ENCODE measurements at regions not wholly inside any gene's neighbourhood (a gene's known extent, or its start where the extent isn't known, plus 50 kb on each side); places are given as distances from the start of the nearest gene placed in this dataset.

GRCh38 chr14:87411370-87411769 is 581.6 kb downstream of the GALC start:
- ChIA-PET POLR2A (no interaction called here), SMC1A (ENCODE audit: uncharacterized antibody, unreplicated experiment) (no interaction called here), CTCF (interaction anchor here (1.3 kb wide), 1 partner anchor 94 kb away, joined by 3 read pairs; no protein-coding TSS in a partner anchor), RAD21 (ENCODE audit: unreplicated experiment) (no interaction called here)
- no peak overlapping the region for H3K4me3 ChIP-seq
- H3K27me3 ChIP-seq (replicated peaks in 1 of 2; ENCODE audit: control insufficient read depth in 2 of 2, insufficient read depth in 2 of 2, low read length in 1 of 2) = no peaks in the 10 kb centered on the region
- no peaks in the 10 kb centered on the region for H3K9me3 ChIP-seq (replicated peaks; ENCODE audit: control insufficient read depth, insufficient read depth, low read length)
- no peaks in the 10 kb centered on the region for H4K20me1 ChIP-seq (ENCODE audit: control insufficient read depth, insufficient read depth)
- in situ Hi-C loops (cut with MboI) (no loop called here), intact Hi-C loops (cut with micrococcal nuclease; ENCODE audit: unreplicated experiment) (no loop called here)
- no peaks in the 10 kb centered on the region for H3K79me2 ChIP-seq (ENCODE audit: control insufficient read depth, insufficient read depth, low read length)
- no peak overlapping the region for H3K4me2 ChIP-seq (ENCODE audit: control insufficient read depth, insufficient read depth)
- no peak overlapping the region for H3K27ac ChIP-seq (ENCODE audit: control insufficient read depth, insufficient read depth)
- no peaks in the 10 kb centered on the region for H3K4me1 ChIP-seq (ENCODE audit: control insufficient read depth, insufficient read depth, low read length)
- FAIRE-seq = no peak
- no TSS peak for BruUV-seq (replicated peaks)
- no peak for DNase-seq (ENCODE audit: low read depth, low spot score)
- H2AFZ ChIP-seq (ENCODE audit: control insufficient read depth, low read depth, low read length) = no peak overlapping the region
- no peak for ATAC-seq
- WGBS (ENCODE audit: insufficient coverage, insufficient replicate concordance, low lambda C conversion rate, missing lambda C conversion rate) = 6% methylated on average over 3 of the region's 3 CpGs
- no peak for TF ChIP-seq HCFC1 (IDR thresholded peaks at IDR 0.05; ENCODE audit: low read length)
- TF ChIP-seq KLF5 (IDR thresholded peaks at IDR 0.05; ENCODE audit: partially characterized antibody) = no peak
- TF ChIP-seq SIX5 (IDR thresholded peaks at IDR 0.05; ENCODE audit: low read depth, low read length, severe bottlenecking) = no peak
- TF ChIP-seq MTA3 (IDR thresholded peaks at IDR 0.05; ENCODE audit: borderline replicate concordance, low read length) = no peak
- TF ChIP-seq TBL1XR1 (IDR thresholded peaks at IDR 0.05; ENCODE audit: low read depth, low read length) = no peak
- no peak for TF ChIP-seq BCL11A (IDR thresholded peaks at IDR 0.05; ENCODE audit: low read depth, low read length)
- TF ChIP-seq ZNF384 (IDR thresholded peaks at IDR 0.05; ENCODE audit: borderline replicate concordance, low read depth, low read length) = no peak
- TF ChIP-seq NBN (IDR thresholded peaks at IDR 0.05) = no peak
- TF ChIP-seq RFX5 (IDR thresholded peaks at IDR 0.05; ENCODE audit: low read depth, low read length) = no peak
- TF ChIP-seq, protein P1, sequence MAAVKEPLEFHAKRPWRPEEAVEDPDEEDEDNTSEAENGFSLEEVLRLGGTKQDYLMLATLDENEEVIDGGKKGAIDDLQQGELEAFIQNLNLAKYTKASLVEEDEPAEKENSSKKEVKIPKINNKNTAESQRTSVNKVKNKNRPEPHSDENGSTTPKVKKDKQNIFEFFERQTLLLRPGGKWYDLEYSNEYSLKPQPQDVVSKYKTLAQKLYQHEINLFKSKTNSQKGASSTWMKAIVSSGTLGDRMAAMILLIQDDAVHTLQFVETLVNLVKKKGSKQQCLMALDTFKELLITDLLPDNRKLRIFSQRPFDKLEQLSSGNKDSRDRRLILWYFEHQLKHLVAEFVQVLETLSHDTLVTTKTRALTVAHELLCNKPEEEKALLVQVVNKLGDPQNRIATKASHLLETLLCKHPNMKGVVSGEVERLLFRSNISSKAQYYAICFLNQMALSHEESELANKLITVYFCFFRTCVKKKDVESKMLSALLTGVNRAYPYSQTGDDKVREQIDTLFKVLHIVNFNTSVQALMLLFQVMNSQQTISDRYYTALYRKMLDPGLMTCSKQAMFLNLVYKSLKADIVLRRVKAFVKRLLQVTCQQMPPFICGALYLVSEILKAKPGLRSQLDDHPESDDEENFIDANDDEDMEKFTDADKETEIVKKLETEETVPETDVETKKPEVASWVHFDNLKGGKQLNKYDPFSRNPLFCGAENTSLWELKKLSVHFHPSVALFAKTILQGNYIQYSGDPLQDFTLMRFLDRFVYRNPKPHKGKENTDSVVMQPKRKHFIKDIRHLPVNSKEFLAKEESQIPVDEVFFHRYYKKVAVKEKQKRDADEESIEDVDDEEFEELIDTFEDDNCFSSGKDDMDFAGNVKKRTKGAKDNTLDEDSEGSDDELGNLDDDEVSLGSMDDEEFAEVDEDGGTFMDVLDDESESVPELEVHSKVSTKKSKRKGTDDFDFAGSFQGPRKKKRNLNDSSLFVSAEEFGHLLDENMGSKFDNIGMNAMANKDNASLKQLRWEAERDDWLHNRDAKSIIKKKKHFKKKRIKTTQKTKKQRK (IDR thresholded peaks at IDR 0.05; ENCODE audit: low read depth, low read length) = no peak
- no peak for TF ChIP-seq BMI1 (IDR thresholded peaks at IDR 0.05; ENCODE audit: borderline replicate concordance)
- no peak for TF ChIP-seq SMAD5 (IDR thresholded peaks at IDR 0.05; ENCODE audit: low read depth)
- TF ChIP-seq PML (IDR thresholded peaks at IDR 0.05; ENCODE audit: low read length) = no peak
- no peak for TF ChIP-seq E2F4 (IDR thresholded peaks at IDR 0.05; ENCODE audit: low read depth, low read length)
- TF ChIP-seq ZBTB33 (IDR thresholded peaks at IDR 0.05) = no peak
- no peak for TF ChIP-seq SMC3 (IDR thresholded peaks at IDR 0.05; ENCODE audit: borderline replicate concordance, low read length)
- no peak for TF ChIP-seq DPF2 (IDR thresholded peaks at IDR 0.05)
- no peak for TF ChIP-seq JUNB (IDR thresholded peaks at IDR 0.05)
- no peaks in the 10 kb centered on the region for H3K36me3 ChIP-seq (ENCODE audit: control insufficient read depth in 2 of 2, insufficient read depth in 2 of 2, low read length in 1 of 2)
- no peak overlapping the region for H3K9ac ChIP-seq (ENCODE audit: control insufficient read depth, insufficient read depth, low read length)
